PC-9 (cell line): ENCODE measurements at regions not wholly inside any gene's neighbourhood (a gene's known extent, or its start where the extent isn't known, plus 50 kb on each side); places are given as distances from the start of the nearest gene placed in this dataset.

Experiments
- BruUV-seq: library from RNA; stranded (reverse); fragments of 400-500 nt; replicated peaks from 2 replicates; lab custom pipeline; 2021; lab: Mats Ljungman, UMichigan
- CTCF ChIA-PET: fragments of 300-600 bp; sonication (Branson Sonifier 250); formaldehyde crosslinking; loops from one replicate; lab custom pipeline; 2022; ENCODE audit warnings: antibody characterized with exemption; lab: Charles Lee
- POLR2A ChIA-PET: fragments of 300-600 bp; sonication (Branson Sonifier 250); formaldehyde crosslinking; loops from one replicate; lab custom pipeline; 2022; ENCODE audit warnings: antibody characterized with exemption; ENCODE audit not compliant: unreplicated experiment; lab: Charles Lee
- DNase-seq, 2 experiments: peaks; one replicate each; pipeline versions ENCODE4 v3.0.0 to v3.0.0-alpha.2; 2015 to 2022; ENCODE audit warnings: mixed read lengths in 1 of 2
- H2AFZ ChIP-seq: fragments of 200-600 bp; sonication (generic); 2 replicates; pipeline ENCODE4 v1.8.1; 2017; ENCODE audit warnings: antibody characterized with exemption
- H3F3A ChIP-seq: fragments of 200-600 bp; sonication (generic); 2 replicates; pipeline ENCODE4 v1.8.1; 2017; ENCODE audit warnings: antibody characterized with exemption, mild to moderate bottlenecking, low read depth; ENCODE audit not compliant: insufficient read depth
- H3K27ac ChIP-seq: fragments of 200-600 bp; sonication (generic); 2 replicates; pipeline ENCODE4 v1.6.1; 2016; ENCODE audit warnings: mixed run types
- H3K27me3 ChIP-seq: fragments of 200-600 bp; sonication (generic); 2 replicates; pipeline ENCODE4 v1.6.1; 2016; ENCODE audit warnings: low read depth, mixed run types; ENCODE audit not compliant: insufficient read depth
- H3K36me3 ChIP-seq: fragments of 200-600 bp; sonication (generic); 2 replicates; pipeline ENCODE4 v1.6.1; 2016; ENCODE audit warnings: low read depth, mixed run types
- H3K4me1 ChIP-seq: fragments of 200-600 bp; sonication (generic); replicated peaks from 2 replicates; pipeline ENCODE4 v1.6.1; 2016; ENCODE audit warnings: mixed run types; ENCODE audit not compliant: insufficient read depth
- H3K4me2 ChIP-seq: fragments of 200-600 bp; sonication (generic); 2 replicates; pipeline ENCODE4 v1.6.1; 2017; ENCODE audit warnings: mixed run types
- H3K4me3 ChIP-seq: fragments of 200-600 bp; sonication (generic); 2 replicates; pipeline ENCODE4 v1.6.1; 2016; ENCODE audit warnings: mixed run types
- H3K79me2 ChIP-seq: fragments of 200-600 bp; sonication (generic); 2 replicates; pipeline ENCODE4 v1.6.1; 2017; ENCODE audit warnings: low read depth, mixed run types
- H3K9me2 ChIP-seq: fragments of 200-600 bp; sonication (generic); 2 replicates; pipeline ENCODE4 v1.8.1; 2017; ENCODE audit warnings: mild to moderate bottlenecking; ENCODE audit not compliant: insufficient read depth
- H3K9me3 ChIP-seq: fragments of 200-600 bp; sonication (generic); 2 replicates; pipeline ENCODE4 v1.8.1; 2016; ENCODE audit warnings: low read depth; ENCODE audit not compliant: insufficient read depth
- H4K20me1 ChIP-seq: fragments of 200-600 bp; sonication (generic); 2 replicates; pipeline ENCODE4 v1.8.1; 2017; ENCODE audit not compliant: insufficient read depth
- EZH2 ChIP-seq: fragments of 200-600 bp; sonication (generic); IDR thresholded peaks from 2 replicates; pipeline ENCODE4 v1.8.0; 2017; ENCODE audit warnings: antibody characterized with exemption, low read depth
- intact Hi-C: fragments of 100-400 bp; cut with micrococcal nuclease; formaldehyde crosslinking; loops from one replicate; pipeline ENCODE4 v1.10.0; 2022; ENCODE audit not compliant: unreplicated experiment
- TF ChIP-seq, protein P1 (sequence below): fragments of 200-600 bp; sonication (generic); conservative IDR thresholded peaks from 2 replicates; pipeline ENCODE4 v1.6.1; 2017; ENCODE audit warnings: mixed run types, antibody characterized with exemption, mild to moderate bottlenecking, moderate library complexity

GRCh38 chr11:86193297-86194095, 51.1 kb upstream of the EED start:
- intact Hi-C loops = loop anchor here (1.0 to 2.0 kb wide), 3 partner anchors 41 to 151 kb away; partner anchors contain the start of gene PICALM
- Histone ChIP-seq H3K9me2 (no peaks in the 10 kb centered on the region), H3K9me3 (no peaks in the 10 kb centered on the region), H3K4me1 (peaks cover 13% of the 10 kb centered on the region), H2AFZ (peak overlapping the region; percentile 7), H3F3A (0 out of 2 replicates have a peak, but pooled peaks cover 4% of the 10 kb centered on the region), H3K36me3 (no peaks in the 10 kb centered on the region), H4K20me1 (no peaks in the 10 kb centered on the region), H3K79me2 (no peaks in the 10 kb centered on the region), H3K4me2 (peak overlapping the region; percentile 59), H3K27ac (peak overlapping the region; percentile 37), H3K4me3 (peak overlapping the region; percentile 20; the same call in 1 of the 2 replicates), H3K27me3 (no peaks in the 10 kb centered on the region)
- no peak for TF ChIP-seq EZH2
- TF ChIP-seq, protein P1, sequence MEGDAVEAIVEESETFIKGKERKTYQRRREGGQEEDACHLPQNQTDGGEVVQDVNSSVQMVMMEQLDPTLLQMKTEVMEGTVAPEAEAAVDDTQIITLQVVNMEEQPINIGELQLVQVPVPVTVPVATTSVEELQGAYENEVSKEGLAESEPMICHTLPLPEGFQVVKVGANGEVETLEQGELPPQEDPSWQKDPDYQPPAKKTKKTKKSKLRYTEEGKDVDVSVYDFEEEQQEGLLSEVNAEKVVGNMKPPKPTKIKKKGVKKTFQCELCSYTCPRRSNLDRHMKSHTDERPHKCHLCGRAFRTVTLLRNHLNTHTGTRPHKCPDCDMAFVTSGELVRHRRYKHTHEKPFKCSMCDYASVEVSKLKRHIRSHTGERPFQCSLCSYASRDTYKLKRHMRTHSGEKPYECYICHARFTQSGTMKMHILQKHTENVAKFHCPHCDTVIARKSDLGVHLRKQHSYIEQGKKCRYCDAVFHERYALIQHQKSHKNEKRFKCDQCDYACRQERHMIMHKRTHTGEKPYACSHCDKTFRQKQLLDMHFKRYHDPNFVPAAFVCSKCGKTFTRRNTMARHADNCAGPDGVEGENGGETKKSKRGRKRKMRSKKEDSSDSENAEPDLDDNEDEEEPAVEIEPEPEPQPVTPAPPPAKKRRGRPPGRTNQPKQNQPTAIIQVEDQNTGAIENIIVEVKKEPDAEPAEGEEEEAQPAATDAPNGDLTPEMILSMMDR = peak; percentile 92
- DNase-seq = peak; percentile 63 to 82
- BruUV-seq = no TSS peak
- ChIA-PET CTCF (interaction anchor here (0.7 to 2.3 kb wide), 9 partner anchors 11 to 152 kb away, joined by 4 to 19 read pairs (median 6); partner anchors contain the start of gene PICALM), POLR2A (interaction anchor here (0.5 to 0.7 kb wide), 3 partner anchors 34 to 152 kb away, joined by 3 to 19 read pairs (median 5); partner anchors contain the start of gene PICALM)

- DNase-seq = no peak
- ChIA-PET POLR2A (interaction anchor here (0.5 to 0.6 kb wide), 2 partner anchors 34 to 151 kb away, joined by 5 to 19 read pairs; no protein-coding TSS in a partner anchor), CTCF (interaction anchor here (0.8 to 2.3 kb wide), 6 partner anchors 10 to 151 kb away, joined by 4 to 15 read pairs (median 6); partner anchors contain the start of gene PICALM)
- Histone ChIP-seq H3F3A (0 out of 2 replicates have a peak, but pooled peaks cover 4% of the 10 kb centered on the region), H3K9me3 (no peaks in the 10 kb centered on the region), H3K79me2 (no peaks in the 10 kb centered on the region), H3K36me3 (no peaks in the 10 kb centered on the region), H3K4me1 (peaks cover 13% of the 10 kb centered on the region), H3K4me3 (peak overlapping the region; percentile 20; the same call in 1 of the 2 replicates), H2AFZ (peak overlapping the region; percentile 7), H3K27me3 (no peaks in the 10 kb centered on the region), H3K9me2 (no peaks in the 10 kb centered on the region), H4K20me1 (no peaks in the 10 kb centered on the region), H3K27ac (peak overlapping the region; percentile 37), H3K4me2 (peak overlapping the region; percentile 59)
- TF ChIP-seq, protein P1 = no peak
- no peak for TF ChIP-seq EZH2
- BruUV-seq = no TSS peak
- intact Hi-C loops = loop anchor here (1.0 to 2.0 kb wide), 3 partner anchors 40 to 150 kb away; partner anchors contain the start of gene PICALM
These were observed 51.9 kb upstream of the EED start for GRCh38 chr11:86192519-86193257.

DNA sequence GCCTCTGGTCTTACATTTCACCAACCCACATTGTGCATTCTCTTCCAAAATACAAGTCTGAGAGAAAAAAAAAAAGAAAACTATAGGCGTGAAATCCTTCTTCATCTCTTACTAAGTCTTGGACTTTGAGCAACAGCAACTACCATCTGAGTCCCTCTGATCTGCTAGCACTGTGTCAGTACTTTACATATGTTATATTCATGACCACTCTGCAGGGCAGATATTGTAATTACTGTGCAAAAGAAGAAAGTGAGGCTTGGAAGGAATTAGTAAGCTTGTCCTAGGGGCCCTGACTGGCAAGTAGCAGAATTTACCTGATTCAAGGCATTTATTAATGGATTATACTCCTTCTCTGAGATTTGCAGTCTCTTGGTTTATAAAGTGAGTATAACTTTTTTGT, 52.7 kb upstream of the EED start:
- Histone ChIP-seq H2AFZ (no peak overlapping the region), H3K9me3 (no peaks in the 10 kb centered on the region), H3K4me2 (no peak overlapping the region), H3K9me2 (no peaks in the 10 kb centered on the region), H3K4me1 (peaks cover 13% of the 10 kb centered on the region), H3K4me3 (no peak overlapping the region), H3K79me2 (no peaks in the 10 kb centered on the region), H4K20me1 (no peaks in the 10 kb centered on the region), H3K36me3 (no peaks in the 10 kb centered on the region), H3F3A (0 out of 2 replicates have a peak, but pooled peaks cover 4% of the 10 kb centered on the region), H3K27ac (no peak overlapping the region), H3K27me3 (no peaks in the 10 kb centered on the region)
- intact Hi-C loops = loop anchor here (2.0 kb wide), 1 partner anchor 39 kb away; no protein-coding TSS in a partner anchor
- no TSS peak for BruUV-seq
- ChIA-PET CTCF (no interaction called here), POLR2A (no interaction called here)
- DNase-seq = no peak
- TF ChIP-seq EZH2 = no peak
- TF ChIP-seq, protein P1 = no peak
